HG03354 (cell line): ENCODE measurements at regions not wholly inside any gene's neighbourhood (a gene's known extent, or its start where the extent isn't known, plus 50 kb on each side); places are given as distances from the start of the nearest gene placed in this dataset.

Experiments
- ATAC-seq: cut with Tn5 transposase; IDR thresholded peaks from one replicate; pipeline ENCODE4 v1.9.1; 2021; ENCODE audit warnings: mild to moderate bottlenecking; ENCODE audit not compliant: unreplicated experiment, poor library complexity, severe bottlenecking

DNA sequence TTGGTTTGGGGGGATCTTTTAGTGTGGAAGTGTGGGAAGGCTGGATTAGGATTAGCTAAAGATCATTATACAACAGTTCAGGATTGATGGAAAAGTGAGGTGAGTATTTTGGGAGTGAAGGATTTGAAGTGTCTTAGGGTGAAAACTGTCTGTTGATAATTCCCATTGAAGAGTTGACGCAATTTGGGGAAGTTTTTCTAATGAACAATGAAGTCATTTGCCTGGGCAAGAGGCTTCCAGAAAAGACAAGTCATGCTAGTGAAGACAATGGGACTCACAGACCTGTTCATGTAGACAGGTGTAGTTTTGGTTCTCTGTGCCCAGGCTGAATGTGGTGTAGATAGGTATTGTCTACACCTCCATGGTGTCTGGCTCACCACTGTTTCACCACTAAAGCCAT is 194.3 kb upstream of the GPR26 start:
- ATAC-seq, result no peak

DNA sequence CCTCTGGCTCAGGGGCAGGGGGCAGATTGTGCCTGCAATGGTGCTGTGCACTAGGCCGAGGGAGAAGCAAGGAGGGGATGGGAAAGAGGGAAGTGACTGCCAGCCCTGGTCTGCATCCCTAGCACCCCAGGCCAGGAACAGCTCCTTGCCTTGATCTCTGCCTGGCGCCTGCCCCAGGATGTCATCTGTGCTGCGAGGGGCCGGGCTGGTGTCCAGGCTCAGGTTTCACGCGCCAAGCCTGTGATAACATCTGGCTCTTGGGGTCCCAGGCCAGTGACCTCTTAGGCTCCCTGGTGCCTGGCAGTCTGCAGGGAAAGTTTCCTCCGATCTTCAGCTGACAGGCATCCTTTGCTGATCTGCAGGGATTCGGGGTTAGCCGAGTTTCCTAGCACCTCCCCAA is 193.5 kb upstream of the GPR26 start:
- ATAC-seq, result no peak

DNA sequence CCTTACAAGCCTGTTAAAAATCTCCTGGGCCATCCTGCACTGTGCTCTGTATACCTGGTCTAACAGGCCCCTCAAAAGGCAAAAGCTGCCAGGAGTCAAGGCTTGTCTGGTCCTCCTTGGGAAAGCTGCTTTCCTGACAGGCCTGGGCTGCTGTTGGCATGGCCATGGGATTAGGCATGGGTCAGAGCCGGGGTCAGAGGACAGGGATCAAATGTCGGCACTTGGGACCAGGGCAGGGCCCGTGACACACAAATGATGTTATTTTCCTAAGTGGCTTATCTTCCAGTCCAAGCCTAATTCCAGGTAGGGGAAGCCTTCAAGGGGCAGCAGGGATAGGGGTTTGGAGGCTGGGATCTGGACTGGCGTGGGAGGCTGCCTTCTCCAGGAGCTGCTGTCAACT is 191.5 kb upstream of the GPR26 start:
- ATAC-seq, result no peak

DNA sequence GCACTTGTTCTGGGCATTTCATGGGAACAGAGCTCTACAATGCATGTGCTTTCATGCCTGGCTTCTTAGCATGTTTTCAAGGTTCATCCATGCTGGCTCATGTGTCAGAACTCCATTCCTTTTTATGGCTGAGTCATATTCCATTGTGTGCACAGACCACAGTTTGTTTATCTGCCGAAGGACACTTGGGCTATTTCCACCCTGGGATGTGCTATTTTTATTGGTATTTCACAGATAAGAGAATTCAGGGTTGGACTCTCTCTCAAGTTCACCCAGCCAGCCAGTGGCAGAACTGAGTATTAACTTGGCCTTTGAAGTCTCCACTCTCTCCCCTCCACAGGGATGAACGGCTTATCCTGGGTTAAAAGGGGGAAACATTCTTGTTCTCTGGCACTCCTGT is 190.7 kb upstream of the GPR26 start:
- ATAC-seq, result no peak

DNA sequence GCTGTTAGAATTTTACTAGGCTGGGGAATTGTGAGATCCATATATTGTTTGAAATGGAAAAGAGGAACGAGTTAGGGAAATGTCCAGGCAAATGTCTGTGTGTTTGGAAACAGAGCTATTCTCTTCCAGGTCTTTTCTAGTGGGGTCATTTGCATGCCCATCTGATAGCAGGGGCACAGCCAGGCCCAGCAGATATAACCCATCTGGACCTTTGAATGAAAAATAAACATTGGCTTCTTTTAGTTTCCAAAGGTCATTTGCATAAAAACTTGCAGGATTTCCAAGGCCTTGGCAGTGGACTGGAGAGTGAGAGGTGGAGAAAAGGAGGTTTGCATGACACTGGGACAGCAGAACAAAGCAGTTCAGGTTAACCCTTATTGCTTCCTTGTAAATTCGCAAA is 188.0 kb upstream of the GPR26 start:
- no peak for ATAC-seq

DNA sequence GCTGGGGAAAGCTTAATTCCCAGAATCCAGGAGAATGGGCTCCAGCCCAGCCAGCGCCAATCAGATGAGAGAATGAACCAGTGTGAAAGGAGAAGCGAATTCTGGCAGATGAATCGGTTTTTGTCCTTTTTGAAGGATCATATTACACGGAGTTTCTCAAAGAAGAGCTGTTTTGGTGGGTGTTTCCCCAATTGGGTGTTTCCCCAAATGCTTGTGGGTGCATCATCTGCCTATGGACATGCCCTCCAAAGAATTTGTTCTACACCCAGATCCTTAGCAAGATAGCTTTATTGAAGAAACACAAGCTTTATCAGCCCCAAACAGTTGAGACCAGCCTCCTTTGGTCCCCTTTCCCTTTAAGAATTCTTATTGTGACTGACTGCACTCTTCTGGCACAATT is 186.5 kb upstream of the GPR26 start:
- no peak for ATAC-seq

DNA sequence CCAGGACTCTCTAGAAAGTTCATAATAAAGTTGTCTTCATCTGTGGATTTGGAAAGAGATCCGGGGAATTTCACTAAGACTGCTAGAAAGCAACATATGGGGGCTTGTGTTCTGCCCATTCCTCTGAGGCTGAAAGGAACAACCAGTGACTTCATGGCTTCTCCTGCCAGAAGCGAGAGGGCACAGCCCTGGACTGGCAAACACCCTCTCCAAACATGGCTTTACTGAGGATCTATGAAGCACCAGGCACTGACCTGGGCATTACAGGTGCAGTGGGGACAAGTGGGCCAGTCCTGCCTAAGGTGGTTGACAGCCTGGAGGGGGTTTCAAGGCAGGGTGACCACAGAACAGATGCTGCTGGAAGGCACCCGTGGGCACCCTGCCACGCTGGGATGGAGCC is 185.8 kb upstream of the GPR26 start:
- ATAC-seq, result no peak

DNA sequence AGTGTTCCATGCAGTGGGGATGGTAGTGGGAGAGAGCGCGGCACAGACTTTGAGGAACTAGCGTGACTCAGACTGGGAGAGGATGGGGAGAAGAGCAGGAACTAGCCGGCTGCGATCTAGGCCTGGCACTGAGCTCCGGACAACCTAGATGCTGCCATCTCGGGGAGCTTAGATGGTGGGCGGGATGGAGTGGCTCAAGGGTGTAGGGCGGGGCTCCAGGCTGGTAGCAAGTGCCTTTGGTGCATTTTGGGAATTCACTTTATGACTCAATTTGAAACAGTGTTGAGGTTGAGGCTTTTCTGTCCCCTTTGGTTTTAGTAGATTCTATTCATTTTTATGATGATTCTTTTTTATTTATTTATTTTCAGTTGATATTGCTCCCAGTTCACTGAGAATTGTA is 185.3 kb upstream of the GPR26 start:
- no peak for ATAC-seq

DNA sequence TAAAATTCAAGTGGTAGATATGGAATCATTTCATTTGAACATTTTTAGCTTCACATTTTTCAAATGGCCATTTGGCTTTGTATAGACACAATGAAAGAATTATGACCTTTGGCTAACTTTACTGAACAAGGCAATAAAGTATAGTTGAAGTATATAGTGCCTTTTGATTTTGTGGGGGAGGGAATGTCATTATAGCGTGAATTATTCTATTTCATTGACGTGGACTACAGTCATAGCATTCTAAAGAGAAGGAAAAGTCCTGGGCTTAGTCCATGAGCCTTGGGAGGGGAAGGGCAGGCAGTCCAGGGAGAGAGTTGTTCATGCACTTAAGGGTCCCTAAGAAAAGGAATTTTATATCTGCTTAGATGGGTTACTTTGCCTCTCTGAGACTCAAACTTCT is 181.4 kb upstream of the GPR26 start:
- ATAC-seq, result no peak

DNA sequence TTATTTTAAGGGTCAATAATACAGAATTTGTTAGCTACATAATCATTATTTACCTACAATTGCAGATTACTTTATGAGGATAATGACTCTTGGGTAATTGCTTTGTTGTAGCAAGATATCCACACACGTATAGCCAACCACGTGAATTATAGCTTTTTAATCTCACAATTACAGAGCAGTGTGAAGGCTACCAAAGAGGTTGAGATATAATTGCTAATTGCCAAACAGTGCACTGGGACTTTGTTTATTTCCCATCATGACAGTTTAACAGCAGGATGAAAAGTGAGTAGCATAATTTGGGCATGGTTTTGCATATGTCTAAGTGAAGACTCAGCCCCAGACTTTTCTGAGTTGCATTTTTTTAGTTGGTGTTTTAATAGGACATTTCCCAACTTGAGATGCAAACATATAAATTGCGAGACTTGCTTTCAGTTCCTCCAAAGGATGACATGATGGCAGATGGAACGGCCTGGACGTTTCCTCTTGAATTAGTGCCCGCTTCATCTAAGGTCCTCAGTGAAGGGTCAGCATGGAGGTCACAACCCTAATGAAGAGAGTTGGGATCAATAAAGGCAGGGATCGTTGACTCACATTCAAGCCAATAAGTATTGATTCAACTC is 180.7 kb upstream of the GPR26 start:
- ATAC-seq, result no peak

DNA sequence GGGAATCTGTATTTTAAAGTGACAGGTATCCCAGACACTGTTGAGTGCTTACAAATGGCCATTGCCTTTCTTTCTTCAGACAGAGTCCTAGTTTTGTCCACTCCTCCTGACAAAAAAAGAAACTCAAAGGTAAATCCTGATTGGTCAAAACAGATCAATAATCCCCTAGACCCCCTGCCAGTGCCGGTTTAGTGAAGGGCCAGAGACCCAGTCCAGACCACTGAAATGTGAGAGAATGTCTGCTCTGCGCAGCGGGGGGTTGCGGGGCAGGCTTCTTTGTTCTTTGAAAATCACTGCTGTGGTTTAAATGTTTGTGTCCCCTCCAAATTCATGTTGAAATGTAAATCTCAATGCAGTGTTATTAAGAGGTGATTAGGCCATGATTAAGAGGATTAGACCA is 177.7 kb upstream of the GPR26 start:
- ATAC-seq, result no peak

DNA sequence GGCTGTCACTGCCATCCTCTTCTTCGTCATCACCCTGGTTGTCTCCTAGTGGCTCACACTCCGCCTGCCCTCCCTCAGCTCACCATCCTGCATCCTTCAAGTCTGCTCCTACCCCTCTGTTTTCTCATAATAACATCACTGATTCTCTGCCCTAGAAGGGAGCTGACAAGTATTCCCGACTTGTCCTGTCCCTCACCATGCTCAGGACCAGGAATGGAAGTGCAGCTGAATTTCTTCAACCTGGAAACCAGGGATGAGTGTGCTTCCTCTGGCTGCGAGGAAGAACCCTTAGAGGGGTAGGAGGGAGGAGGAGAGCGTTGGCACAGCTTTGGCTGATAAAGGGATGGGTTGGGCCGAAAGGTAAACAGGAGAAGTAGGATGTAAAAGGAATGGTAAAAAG is 174.8 kb upstream of the GPR26 start:
- no peak for ATAC-seq

DNA sequence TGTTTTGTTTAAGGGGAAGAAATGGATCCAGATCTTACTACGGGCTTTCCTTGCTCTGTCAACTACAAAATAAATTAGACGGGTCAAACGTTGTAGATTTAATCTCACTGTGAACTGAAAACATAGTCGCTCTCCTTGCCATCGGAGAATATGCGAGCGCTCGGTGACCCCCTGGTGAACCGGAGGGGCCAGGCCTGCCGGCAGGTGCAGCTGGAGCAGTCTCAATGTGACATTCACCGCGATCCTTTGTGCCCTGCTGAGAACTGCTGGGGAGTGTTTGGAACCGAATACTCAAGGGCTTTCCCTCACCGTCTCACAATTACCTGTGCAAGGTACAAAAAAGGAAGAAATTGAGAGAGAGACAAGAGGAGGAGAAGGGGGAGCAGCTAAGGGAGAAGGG is 174.1 kb upstream of the GPR26 start:
- no peak for ATAC-seq

DNA sequence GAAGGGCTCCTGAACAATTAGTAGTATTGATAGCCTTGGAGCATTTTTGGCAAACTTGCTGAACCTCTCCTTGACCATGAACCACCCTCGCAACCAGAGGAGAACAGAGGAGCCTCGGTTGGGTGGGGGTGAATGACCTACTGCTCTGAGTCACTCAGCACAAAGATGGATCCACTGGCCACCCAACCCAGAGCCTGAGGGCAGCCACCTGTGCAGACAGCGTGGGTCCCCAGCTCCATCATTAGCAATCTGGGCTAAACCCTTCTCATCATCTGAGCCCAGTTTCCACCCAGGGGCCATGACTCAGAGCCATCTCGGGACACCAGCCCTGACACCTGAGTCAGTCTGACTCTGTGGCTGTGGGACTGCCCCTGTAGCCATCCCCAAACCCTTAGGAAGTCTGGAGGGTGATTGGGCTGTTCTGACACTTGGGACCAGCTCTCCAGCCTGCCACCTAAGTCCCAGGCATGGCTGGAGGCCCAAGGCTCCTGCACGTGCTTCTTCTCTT is 171.8 kb upstream of the GPR26 start:
- ATAC-seq, result no peak

DNA sequence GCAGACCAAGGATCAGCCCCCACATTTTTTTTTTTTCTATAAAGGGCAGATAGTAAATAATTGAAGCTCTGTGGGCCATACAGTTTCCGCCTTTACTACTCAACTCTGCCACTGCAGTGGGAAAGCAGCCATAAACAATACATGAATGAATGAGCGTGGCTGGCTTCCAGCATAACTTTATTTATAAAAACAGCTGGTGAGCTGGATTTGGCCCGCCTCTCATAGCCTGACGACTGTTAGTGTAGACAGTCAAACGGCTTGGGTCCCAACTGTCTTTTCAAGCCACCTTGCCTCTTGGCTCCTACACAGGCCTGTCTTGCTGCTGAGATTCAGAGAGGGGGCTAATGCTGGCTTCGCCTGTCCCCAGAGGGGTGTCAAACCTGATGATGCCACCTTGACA is 169.8 kb upstream of the GPR26 start:
- ATAC-seq, result no peak

DNA sequence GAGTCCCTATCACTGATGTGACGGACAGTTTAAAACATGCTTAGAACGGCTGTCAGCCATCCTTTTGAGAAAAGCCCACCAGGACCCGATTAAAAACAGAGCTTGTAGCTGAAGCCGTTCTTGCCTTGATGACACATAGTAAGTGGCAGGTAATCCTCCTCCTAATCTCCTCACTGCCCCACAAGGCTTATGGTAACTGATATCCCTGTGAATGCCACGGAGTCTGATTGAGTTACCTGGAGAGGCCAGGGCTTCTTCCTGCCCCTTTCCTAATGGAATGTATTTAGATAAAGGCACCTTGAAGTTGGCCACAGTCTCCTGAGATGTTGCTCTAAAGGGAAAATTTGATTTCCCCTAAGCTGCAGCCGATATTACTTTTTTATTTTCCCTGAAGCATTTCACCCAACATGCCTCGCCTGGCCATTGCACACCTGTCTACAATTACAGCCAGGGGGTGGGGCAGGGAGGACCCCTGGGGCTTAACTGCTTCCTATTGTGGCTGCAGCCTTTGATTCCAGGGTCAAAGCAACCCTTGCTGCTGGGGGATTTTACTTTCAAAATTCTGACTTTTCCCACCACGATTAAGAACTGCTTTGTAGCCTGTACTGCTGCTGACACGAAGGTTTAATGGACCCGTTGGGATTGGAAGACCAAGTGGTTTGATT is 169.0 kb upstream of the GPR26 start:
- no peak for ATAC-seq

DNA sequence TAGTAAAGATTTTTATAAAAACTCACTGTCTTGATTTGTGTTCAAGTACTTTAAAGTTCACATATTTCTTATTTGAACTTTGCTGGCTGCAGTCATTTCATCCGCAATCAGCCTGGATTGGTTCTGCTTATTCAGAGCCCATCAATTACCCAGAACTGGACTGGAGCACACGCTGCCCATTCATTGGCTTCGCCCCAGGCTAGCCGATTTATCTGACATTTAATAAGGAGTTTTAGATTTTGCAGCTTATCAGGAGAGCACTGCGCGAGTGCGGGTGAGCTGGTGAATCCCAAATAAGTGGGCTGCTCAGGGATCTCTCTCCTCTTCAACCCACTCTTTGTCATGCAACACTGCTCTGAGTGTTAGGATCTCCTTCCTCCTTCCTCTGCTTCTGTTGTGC is 166.0 kb upstream of the GPR26 start:
- ATAC-seq, result no peak

DNA sequence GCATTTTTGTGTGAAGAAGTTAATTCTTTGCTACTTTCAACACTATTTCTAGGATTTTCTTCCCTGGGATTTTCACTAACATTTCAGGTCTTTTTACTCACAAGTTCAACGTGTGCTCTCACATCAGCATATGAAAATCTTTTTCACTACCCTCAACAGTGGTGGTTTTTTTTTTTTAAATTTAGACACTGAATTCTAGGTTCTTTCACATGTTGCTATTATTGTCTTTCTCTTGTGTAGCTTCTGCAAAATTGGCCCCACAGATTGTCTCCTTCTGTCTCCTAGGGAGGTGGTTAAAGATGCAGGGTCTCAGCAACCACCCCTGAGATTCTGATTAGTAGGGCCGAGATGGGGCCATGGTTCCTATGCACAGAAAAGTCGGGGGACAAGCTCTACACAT is 165.0 kb upstream of the GPR26 start:
- ATAC-seq, result no peak

DNA sequence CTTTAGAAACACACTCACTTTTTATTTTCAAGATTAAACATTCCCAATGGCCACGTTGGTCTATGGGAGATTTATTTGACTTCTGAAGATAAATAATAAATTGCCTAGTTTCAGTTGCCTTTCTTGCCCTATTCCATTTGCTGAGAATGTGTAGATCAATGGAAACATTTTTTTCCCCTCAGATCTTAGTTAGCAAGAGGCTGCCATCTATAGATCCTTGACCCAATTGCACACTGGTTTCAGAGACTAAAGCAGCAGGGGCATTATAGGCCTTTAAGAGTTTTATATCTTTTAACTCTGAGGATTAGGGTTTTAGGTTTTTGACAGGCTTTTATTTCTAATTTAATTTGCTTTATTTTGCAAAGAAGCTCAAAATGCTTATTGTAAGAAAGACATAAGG is 163.2 kb upstream of the GPR26 start:
- ATAC-seq, result no peak

DNA sequence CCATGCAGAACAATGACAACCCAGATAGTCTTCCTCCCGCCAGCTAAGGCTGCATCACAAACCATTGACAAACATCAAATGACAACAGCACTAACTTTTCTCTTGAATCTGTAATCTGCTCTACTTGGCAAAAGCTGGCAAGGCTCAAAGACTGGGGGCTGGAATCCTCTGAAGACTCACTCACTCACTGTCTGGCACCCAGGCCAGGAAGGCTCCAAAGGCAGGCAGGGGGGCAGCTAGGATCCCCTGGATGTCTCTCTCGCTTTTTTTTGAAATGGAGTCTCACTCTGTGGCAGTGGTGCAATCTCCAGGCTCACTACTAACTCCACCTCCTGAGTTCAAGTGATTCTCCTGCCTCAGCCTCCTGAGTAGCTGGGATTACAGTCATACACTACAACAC is 159.7 kb upstream of the GPR26 start:
- ATAC-seq, result no peak

DNA sequence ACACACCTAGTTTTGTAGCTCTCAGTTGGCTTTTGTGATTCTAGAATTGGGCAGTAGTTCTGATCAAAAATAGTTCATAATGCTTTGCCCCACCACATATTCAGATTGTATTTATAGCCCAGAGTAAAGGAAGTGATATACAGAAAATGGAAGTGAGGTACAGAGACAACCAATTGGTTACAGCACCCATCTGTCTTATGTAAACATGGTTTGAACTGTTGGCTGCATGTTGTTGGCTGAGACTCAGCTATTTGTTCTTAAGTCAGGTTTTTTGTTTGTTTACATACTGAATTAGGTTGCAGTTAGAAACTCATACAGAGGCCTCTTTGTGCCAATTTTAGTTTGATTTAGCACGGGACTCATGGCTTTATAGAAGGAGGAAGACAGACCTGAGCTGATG is 158.9 kb upstream of the GPR26 start:
- no peak for ATAC-seq

DNA sequence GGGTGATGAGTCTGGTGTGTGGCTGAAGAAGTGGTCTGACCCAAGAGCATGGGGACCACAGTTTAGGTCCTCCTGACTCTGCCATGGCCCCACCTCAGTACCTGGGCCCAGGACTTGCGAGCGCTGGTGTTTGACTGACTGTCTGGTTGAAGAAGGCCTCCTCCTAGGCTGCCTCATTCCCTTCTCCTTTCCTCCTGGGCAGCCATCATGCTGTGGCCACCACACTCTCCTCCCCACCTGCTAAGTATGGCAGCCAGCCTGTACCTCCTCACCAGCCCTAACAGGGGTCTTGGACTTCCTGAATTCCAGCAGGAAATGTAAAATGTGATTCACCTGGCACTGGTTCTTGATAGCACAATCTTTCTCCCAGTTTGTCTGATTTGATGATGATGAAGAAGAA is 156.8 kb upstream of the GPR26 start:
- no peak for ATAC-seq
